Cardiac fibroblast (primary cell): ENCODE measurements at regions not wholly inside any gene's neighbourhood (a gene's known extent, or its start where the extent isn't known, plus 50 kb on each side); places are given as distances from the start of the nearest gene placed in this dataset.
A peak's percentile ranks its signal among the peaks of the same experiment; 100 is the strongest.

ENCODE experiments used
- DNase-seq, 2 donors: peaks; one replicate each; pipeline versions ENCODE4 v3.0.0 to v3.0.0-alpha.2; 2010; ENCODE audit warnings: low read depth in 2 of 2
- H3K4me3 ChIP-seq, 2 donors: replicated peaks in 1 of 2; 1 replicate in 1 of 2; 2 replicates in 1 of 2; pipeline ENCODE4 v1.5.1; 2011; ENCODE audit warnings: low read depth in 2 of 2, low read length in 2 of 2, mild to moderate bottlenecking in 2 of 2, moderate library complexity in 1 of 2
- TF ChIP-seq, protein P1 (sequence below): IDR thresholded peaks from one replicate; pipeline ENCODE4 v1.5.1; 2011; ENCODE audit warnings: low read depth, mild to moderate bottlenecking, low read length, inconsistent platforms

DNA sequence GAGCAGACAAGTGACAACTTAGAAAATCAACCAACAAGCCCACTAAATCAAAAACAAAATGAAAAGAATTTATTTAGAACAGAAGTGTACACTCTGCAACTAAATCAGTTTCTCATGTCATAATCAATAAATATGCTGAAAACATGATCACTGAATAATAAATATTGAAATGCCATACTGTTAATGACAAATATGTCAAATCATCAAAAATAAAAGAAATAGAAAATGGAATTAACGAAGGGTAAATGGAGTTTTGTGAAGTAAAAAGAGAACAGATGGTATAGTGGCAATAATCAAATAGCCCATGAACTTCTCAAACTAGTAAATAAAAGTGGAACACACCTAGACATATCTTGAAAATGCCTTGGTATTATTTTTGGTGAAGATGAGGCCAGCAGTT is 744.9 kb downstream of the TAF11L14 start:
- TF ChIP-seq, protein P1, sequence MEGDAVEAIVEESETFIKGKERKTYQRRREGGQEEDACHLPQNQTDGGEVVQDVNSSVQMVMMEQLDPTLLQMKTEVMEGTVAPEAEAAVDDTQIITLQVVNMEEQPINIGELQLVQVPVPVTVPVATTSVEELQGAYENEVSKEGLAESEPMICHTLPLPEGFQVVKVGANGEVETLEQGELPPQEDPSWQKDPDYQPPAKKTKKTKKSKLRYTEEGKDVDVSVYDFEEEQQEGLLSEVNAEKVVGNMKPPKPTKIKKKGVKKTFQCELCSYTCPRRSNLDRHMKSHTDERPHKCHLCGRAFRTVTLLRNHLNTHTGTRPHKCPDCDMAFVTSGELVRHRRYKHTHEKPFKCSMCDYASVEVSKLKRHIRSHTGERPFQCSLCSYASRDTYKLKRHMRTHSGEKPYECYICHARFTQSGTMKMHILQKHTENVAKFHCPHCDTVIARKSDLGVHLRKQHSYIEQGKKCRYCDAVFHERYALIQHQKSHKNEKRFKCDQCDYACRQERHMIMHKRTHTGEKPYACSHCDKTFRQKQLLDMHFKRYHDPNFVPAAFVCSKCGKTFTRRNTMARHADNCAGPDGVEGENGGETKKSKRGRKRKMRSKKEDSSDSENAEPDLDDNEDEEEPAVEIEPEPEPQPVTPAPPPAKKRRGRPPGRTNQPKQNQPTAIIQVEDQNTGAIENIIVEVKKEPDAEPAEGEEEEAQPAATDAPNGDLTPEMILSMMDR: no peak
- DNase-seq: no peak
- no peak overlapping the region for H3K4me3 ChIP-seq

DNA sequence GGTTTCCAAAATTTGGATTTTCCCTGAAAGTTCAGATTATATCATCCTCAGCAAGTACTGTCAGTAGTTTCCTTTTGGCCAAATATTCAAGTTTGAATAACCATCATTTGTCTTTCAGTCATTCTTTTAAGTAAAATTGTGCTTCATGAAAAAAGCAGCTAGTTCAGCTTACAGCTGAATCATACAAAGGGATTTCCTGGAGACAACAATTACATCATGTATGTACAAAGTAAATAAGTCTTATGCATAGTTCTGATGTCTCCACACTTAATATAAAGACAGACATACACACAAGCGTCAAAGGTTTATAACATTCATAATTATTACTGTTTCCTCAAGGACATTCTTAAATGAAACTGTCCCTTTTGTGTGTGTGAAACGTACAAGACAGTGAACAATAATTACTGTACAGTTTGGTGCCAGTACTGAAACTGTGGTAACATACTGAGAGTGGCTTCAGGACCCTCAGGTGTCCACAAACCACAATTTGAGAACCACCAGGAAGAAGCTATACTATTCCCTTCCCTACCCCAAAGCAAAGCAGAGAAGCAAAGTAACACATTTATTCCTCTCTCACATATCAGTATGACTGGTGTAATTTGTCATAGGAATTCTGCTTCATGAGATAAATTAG is 746.6 kb downstream of the TAF11L14 start:
- TF ChIP-seq, protein P1: no peak
- no peak for DNase-seq
- H3K4me3 ChIP-seq: no peak overlapping the region

DNA sequence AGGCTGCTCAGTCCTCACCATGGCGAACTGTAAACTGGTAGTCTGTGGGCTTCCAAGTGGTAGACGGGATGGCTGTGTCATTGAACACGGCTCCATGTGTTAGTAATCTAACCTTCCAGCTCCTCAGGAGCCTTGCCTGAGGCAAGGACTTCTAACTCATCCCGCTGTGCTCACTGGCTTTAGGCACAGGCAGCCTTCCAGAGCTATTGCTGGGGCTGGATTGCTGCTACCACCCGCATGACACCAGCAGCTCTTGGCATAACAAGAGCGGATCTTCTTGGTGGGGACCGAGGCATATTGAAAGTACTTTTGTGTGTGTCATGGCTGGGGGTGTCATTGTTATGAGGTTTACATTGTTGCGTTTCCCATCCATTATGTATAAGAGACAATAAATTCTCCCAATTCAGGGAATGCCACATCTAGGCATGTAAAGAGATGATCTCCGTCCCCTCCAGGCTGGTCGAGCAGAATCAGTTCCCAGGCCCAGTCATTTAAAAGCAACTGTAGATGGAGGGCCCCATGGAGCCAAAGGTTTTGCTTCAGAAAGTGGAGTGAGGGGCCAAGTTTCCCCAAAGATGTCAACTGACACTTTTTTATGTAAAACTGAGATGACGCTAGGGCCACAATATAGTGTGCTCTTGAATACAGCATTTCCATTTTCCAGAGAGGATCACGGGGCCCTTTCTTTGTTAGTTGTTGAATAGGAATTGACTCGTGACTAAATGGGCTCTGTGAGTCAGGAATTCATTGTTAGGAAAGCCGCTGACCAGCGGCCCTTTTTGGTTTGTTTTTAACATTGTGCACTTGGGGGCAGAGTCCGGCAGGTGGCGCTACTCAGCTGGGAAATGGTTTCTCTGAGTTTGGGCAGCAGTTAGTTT is 759.5 kb downstream of the TAF11L14 start:
- peak; percentile 39 to 62 for DNase-seq
- no peak overlapping the region for H3K4me3 ChIP-seq
- TF ChIP-seq, protein P1: peak; percentile 78

DNA sequence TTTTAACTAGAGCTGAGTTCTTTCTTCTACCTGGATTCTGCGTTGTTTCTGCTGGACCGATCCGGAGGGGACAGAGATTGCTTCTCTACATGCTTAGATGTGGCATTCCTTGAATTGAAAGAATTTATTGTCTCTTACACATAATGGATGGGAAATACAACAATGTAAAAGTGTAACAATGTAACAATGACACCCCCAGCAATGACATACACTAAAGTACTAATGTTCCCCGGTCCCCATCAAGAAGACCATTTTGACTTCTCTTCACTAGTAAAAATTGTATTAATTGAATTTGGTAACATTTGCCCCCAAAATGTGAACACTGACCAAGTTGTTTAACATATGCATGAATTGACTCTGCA is 760.2 kb downstream of the TAF11L14 start:
- TF ChIP-seq, protein P1: no peak
- DNase-seq: no peak
- H3K4me3 ChIP-seq: no peak overlapping the region

DNA sequence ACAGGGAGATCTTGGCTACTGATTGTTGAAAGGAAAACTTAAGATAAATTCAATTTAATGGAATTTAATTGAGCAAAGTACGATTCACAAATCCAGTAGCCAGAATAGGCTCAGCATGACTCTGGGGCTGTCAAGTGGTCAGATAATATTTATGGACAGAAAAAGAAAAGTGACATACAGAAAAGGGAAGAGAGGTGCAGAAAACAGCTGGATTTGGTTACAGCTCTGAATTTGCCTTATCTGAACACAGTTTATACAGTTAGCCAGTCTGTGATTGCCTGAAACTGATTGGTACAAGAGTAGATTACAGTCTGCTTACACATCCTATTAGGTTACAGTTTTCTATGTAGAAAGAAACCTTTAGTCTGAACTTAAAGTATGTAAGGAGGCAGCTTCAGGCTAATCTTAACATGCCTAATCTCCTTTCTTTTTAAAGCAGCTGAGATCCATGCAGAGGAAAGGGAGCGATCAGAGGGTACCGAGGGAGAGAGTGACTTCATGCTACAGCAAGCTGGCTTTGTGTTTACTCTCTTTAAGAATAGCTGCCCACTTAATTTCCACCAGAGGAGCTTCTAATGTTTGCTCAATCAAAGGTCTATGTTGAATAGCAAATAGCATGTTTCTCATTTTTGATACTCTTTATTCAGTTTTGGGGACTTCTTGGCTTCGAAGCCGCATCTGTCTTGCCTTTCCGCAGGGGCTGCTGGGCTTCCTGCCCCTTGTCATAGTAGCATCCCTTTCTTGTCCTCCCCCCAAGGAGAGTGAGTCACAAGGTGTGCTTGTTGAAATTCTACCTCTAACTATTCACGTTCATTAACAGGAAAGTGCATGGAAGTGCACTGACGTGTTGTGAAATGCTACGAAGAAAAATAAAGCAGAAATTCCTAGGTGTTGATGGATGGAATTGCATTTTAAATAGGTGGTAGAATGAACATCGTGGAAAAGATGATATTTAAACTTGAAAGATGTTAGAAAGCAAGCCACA is 761.2 kb downstream of the TAF11L14 start:
- H3K4me3 ChIP-seq: no peak overlapping the region
- TF ChIP-seq, protein P1: no peak
- no peak for DNase-seq

DNA sequence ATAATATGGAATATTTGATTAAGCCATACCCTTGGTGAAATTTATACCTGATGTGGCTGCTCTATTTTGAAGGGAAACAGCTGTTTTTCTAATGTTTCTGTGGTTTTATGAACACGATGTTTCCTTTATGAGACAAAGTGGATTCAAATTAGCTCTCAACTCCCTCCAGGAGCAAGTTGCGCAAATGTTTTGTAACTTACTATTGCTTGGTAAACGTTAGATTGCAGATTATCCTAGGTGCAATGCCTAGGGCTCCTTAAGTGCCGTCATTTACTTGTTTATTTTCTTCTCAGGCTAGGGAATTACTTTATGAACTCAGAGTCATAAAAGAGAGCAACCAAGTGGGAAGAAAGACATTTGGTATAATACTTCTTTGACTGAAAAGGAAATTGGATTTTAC is 763.1 kb downstream of the TAF11L14 start:
- H3K4me3 ChIP-seq: no peak overlapping the region
- DNase-seq: no peak
- TF ChIP-seq, protein P1: no peak
